GM18870 (cell line): ENCODE measurements at regions not wholly inside any gene's neighbourhood (a gene's known extent, or its start where the extent isn't known, plus 50 kb on each side); places are given as distances from the start of the nearest gene placed in this dataset.
"Not testable (repeated sequence)": the region's sequence is repeated elsewhere in the genome, so short reads cannot be mapped to it uniquely, and the experiment has no call there.

Experiments
- ATAC-seq: cut with Tn5 transposase; IDR thresholded peaks from one replicate; pipeline ENCODE4 v1.9.1; 2021; ENCODE audit warnings: moderate library complexity; ENCODE audit not compliant: unreplicated experiment

GRCh38 chr6:144392536-144392935 lies 107.4 kb downstream of the UTRN start:
- ATAC-seq, result no peak

DNA sequence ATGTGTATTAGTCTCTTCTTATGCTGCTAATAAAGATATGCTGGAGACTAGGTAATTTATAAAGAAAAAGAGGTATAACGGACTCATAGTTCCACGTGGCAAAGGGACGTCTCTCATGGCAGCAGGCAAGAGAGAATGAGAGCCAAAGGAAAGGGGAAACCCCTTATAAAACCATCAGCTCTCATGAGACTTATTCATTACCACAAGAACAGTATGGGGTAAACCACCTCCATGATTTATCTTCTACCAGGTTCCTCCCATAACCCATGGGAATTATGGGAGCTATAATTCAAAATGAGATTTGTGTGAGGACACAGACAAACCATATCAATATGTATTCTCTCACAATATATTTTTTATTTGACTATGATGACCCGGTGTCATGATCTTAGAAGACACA lies 109.1 kb downstream of the UTRN start:
- ATAC-seq, result no peak

DNA sequence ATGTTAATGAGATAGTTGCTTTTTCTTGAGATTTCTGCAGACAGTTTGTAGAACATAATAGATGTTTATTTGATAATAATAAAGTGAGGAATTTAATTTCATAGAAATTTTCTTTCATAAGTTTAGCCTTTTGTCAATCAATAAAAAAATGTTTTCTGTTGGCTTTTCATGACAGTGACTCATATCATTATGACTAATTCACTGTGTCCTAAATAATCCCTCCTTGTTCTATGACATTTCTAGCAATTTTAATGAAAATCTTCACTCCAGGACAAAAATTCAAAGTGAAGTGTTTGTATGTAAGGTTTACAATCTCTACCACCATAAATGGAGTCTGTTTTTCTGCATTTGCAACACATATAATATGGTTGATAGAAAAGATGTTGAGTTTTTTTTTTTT lies 109.9 kb downstream of the UTRN start:
- no peak for ATAC-seq

DNA sequence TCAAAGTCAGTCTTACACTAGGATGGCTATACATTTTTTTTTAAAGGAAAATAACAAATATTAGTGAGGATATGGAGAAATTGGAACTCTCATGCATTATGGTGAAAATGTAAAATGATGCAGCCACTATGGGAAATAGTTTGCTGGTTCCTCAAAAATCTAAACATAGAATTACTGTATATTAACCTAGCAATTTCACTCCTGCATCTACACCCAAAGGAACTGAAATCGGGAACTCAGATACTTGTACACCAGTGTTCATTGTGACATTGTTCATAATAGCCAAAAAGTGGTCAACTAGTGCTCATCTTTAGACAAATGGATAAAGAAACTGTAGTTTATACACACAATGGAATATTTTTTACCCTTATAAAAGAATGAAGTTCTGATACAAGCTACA lies 110.7 kb downstream of the UTRN start:
- no peak for ATAC-seq

DNA sequence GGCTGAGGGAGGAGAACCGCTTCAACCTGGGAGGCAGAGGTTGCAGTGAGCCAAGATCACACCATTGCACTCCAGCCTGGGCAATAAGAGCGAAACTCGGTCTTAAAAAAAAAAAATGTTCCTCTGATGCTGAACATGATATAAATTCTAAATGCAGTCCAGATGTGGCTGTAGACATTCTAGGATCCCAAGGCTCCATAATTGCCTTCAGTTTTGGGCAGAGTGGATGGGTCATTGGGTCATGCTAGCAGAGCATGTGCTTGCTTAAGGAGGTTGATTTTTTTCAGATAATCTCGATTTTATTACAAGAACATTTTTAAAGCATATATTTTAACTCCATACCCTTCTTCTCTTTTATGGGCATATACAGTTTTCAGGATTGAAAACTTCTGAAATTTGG lies 112.0 kb downstream of the UTRN start:
- ATAC-seq, result no peak

DNA sequence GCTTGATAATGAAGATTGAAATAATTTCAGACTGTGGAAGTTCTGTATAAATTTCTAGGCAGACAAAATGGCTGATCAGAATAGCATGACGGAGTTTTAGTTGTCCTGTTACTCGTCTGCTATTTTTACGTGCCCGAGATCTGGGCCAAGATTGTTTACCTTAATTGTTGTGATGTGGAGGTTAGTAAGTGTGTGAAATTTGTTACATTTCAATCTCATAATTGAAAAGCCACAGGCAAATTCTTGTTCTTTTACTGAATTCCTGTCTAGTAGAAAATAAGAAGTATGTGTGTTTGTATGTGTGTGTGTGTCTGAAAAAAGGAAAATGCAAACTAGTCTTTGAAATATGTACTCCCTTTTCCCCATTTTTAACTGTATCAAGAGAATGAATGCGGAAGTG lies 115.2 kb downstream of the UTRN start:
- no peak for ATAC-seq

DNA sequence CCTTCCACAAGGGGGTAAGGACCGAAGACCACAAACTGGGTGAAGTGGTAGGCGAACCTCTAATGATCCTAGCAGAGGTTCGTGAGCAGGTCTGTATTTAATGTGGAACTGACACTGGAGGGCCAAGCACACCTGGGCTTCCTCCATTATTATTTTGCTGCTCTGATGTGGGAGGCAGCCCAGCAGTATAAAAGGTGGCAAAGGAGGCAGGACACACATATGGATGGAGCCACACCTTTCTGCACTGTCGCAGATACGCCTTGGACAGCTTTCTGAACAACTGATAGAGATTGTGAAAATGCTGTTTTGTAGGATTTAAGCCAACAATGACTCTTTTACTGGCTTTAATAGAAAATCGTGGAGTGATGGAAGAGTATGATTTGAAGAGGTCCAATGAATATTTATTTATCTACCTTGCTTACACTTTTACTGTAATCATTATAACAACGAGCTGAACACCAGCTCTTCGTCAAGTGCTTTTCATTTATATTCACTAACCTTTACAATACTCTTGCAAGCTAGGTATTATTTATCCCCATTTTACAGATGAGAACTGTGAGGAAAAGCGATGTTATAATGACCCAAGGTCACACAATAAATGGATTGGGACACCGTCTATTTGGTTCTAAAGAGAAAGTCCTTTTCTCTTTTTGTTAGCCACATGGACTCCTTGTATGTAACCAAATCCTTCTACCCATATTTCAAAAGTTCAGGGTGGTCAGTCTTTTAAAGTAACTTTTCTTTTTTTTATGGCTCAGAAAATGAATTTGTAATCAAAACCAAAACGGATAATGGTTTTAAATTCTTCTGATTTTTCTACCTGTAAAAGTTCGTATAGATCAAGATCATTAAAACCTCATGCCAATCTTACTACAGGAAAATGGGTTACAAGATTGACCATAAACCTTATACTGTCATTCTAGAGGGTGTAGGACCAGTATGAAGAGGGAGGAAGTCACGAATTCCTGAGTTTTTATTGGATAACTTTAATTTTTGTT lies 116.9 kb downstream of the UTRN start:
- no peak for ATAC-seq

DNA sequence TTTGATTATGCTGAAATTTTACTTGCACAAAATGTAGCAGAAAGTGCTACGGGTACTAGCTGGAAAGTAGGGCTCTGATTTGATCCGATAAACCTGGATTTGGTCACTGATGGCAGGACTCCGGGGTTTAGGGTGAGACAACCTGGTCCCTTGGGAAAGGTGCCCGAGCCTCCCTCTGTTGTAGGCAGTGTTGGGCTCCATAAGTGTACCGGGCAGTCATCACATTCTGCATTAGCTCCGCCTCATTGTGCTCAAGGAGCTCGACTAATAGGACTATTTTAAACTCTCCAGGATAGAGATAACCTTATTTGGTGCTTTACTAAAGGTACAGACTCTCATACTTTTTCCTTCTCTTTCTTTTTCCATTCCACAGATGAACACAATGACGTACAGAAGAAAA lies 117.6 kb downstream of the UTRN start:
- no peak for ATAC-seq

DNA sequence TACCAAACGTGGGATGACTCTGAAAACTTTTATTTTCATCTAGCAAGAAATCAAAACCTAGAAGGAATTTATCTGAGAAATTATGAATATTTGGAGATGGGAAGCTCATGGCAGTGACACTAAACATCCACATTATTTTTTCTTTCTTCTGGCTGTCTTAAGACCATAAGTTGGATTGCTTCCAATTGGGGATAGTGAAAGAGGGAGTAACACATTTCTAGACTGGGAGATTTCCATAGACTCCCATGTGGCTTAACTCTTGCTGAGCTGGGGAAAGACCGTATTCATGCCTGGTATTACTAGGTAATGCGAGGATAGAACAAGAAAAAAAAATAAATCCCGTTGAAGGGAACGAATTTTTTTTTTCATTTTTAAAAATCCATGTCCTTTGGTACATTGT lies 120.0 kb downstream of the UTRN start:
- ATAC-seq, result no peak

GRCh38 chr6:144406796-144407195 lies 121.7 kb downstream of the UTRN start:
- no peak for ATAC-seq

DNA sequence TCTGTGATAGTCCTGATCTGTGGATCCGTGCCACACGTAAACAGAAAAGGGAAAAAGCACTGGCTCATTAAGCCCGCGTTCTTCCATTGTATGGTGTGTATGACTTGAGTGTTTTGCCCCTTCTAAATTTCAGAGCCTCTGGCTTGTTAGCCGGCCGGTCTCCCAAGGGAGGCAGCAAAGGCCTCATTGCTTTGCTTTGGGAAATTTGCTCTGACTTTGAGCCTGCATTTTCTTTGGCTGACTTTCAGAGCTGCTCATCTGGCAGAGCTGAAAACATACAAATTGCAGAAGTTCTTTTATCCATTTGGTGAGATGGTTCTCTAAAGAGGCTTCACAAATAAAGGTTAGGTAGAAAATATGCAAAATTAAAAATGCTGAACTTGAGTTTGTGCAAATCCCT lies 123.0 kb downstream of the UTRN start:
- no peak for ATAC-seq

- ATAC-seq, result no peak
Observed at GRCh38 chr6:144410059-144410458, 124.9 kb downstream of the UTRN start.

DNA sequence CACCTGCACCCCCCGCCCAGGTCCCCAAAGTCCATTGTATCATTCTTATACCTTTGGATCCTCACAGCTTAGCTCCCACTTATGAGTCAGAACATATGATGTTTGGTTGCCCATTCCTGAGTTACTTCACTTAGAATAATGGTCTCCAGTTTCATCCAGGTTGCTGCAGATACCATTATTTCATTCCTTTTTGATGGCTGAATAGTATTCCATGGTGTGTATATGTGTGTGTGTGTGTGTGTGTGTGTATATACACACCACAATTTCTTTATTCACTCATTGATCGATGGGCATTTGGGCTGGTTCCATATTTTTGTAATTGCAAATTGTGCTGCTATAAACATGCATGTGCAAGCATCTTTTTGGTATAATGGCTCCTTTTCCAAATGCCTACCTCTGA lies 125.4 kb downstream of the UTRN start:
- not testable (repeated sequence) for ATAC-seq

DNA sequence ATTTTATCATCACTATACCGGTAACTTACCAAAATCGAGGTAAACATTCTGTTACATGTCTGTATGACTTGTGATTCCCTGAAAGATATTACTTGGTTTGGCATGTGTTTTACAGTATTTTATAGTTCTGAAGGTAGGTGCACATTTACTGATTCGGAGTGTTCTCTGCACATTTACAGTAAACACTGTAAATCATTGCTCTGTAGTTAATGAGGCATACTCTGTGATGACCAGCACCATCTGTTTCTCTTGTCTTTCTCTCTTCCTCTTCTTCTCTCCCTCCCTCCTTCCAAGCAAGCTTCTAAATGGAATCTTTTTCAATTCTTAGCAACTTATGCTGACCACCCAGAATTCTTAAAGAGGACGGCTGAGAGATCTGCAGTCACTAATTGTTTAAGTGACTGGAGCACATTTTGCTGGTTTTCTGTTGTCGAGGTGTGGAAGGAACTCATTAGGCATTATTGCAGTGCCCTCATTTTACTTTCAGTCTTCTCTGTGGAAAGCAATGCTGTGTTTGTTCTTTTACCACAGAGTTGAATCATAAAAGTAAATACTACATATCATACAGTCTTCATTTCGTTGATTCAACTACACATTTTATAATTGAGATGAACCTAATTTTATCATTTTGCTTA lies 126.5 kb downstream of the UTRN start:
- ATAC-seq, result no peak

DNA sequence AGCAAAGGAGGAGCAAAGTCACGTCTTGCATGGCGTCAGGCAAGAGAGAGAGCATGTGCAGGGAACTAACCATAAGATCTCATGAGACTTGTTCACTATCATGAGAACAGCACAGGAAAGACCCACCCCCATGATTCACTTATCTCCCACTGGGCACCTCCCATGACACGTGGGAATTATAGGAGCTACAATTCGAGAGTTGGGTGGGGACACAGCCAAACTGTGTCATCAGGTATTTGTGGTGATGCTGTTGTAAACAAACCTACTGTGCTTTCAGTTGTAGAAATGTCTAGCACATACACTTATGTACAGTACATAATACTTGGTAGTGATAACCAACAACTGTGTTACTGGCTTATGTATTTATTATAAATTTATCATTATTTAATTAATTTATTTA lies 128.3 kb downstream of the UTRN start:
- ATAC-seq, result no peak

DNA sequence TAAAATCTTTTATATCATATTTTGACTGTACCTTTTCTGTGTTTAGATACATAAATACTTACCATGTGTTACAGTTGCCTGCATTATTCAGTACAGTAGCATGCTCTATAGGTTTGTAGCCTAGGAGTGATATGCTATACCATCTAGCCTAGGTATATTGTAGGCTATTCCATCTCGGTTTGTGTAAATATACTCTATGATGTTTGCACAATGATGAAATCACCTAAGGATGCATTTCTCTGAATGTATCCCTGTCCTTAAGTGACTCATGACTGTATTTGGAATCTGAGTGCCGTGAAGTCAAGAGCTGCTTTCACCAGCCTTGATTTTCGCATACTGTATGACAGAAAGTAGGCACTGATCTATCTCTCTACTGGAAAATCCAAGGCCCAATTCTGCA lies 129.9 kb downstream of the UTRN start:
- no peak for ATAC-seq

DNA sequence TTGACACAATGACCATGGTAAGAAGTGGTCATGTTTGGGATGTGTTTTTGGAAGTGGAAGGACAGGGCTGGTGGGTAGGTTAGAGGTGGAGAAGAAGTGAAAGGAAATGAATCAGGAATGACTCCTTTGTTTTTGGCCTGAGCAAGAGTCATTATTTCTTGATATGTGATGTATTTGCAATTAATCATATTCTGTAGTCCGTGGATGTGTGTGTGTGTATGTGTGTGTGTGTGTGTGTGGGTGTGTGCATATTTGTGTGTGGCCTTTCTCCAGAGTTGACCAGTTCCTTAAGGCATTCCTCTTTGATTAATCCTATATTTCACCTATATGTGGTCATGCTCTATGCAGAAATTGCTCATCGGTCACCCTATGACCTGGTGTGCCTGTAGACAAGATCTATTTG lies 130.7 kb downstream of the UTRN start:
- ATAC-seq, result no peak

- ATAC-seq, result no peak
Observed at GRCh38 chr6:144416244-144416643, 131.1 kb downstream of the UTRN start.

- no peak for ATAC-seq
Observed at GRCh38 chr6:144416773-144417172, 131.6 kb downstream of the UTRN start.

DNA sequence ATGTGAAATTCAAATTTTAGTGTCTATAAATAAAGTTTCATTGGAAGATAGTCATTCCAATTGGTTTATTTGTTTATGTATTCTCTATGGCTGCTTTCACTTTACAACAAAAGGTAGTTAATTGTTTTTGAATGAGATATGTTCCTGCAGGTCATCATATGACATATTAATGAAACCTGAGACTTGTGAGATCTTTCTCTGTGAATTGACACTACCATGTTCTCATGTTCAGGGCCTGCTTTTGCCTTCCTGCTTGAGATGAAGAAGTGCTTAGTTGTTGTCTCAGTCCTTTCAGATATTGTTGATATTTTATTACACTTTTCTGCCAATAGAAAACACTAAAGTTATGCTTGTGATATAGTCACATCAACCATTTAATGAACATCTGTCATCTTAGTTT lies 132.5 kb downstream of the UTRN start:
- no peak for ATAC-seq

DNA sequence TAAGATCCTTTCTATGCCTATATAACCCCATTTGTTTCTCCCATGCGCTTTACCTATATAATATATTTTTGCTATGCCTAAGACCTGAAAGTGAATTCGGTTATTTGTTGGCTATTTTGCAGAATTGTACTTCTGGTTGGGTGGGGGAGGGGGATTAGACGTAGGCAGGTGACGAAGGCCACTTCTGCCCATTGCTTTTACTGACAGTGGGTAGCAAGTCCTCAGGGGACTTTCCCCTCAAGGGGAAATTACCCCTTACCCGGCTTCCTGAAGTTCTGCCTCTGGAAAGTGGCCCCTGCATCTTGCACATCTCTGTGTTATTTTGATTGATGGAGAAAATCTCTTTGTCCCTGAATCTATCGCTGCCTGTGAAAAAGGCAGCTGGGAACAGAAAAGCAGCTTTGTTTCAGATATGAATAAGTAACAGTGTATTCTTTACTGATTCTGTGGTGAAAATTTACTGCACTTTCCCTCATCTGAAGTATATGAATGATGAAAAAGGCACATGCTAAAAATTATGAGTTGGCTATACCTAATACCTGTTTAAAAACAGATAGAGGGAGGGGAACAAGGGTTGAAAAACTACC lies 133.9 kb downstream of the UTRN start:
- no peak for ATAC-seq

DNA sequence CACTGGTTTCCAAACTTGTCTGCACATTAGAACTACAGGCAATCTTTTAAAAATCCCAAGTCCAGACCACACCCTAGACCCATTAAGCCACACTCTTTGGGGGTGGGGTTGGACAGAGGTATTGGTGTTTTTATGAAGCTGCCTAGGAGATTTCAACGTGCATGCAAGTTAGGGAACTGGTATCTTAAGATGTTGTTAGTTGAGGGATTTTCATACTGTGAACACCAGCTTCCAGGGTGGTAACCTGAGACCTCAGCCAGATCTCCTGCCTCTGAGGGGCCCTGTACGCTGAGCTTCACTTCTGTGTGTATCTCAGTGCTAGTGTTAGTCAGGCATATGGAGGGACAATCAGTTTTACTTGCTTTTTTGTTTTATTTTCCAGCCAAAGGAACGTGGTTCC lies 138.0 kb downstream of the UTRN start:
- ATAC-seq, result no peak
